ENCODE measurements at regions not wholly inside any gene's neighbourhood (a gene's known extent, or its start where the extent isn't known, plus 50 kb on each side); places are given as distances from the start of the nearest gene placed in this dataset.

- TF ChIP-seq MAFK (IDR thresholded peaks at IDR 0.05; ENCODE audit: partially characterized antibody) (no peak), FOSB (CRISPR knock-in tag; IDR thresholded peaks at IDR 0.05) (no peak), MAX (IDR thresholded peaks at IDR 0.05) (no peak), ZNF302 (CRISPR knock-in tag; IDR thresholded peaks at IDR 0.05) (no peak), ELK1 (IDR thresholded peaks at IDR 0.05; ENCODE audit: low read depth, low read length) (no peak), POLR2AphosphoS2 (conservative IDR thresholded peaks at IDR 0.05; ENCODE audit: low read length) (no peak), RCOR1 (IDR thresholded peaks at IDR 0.05; ENCODE audit: low read depth, low read length) (no peak), CTCF (IDR thresholded peaks at IDR 0.05) (no peak), MAZ (IDR thresholded peaks at IDR 0.05; ENCODE audit: borderline replicate concordance, low read depth, low read length) (no peak), TP53 (CRISPR knock-in tag; IDR thresholded peaks at IDR 0.05) (no peak), GATA3 (IDR thresholded peaks at IDR 0.05; ENCODE audit: borderline replicate concordance) (no peak), JUNB (IDR thresholded peaks at IDR 0.05) (no peak), RNF2 (IDR thresholded peaks at IDR 0.05; ENCODE audit: borderline replicate concordance, low read depth) (no peak), NFE2L2 (conservative IDR thresholded peaks at IDR 0.05; ENCODE audit: low read length) (no peak), RFX5 (IDR thresholded peaks at IDR 0.05) (no peak), E2F6 (IDR thresholded peaks at IDR 0.05; ENCODE audit: borderline replicate concordance, low read depth) (no peak), HEYL (CRISPR knock-in tag; IDR thresholded peaks at IDR 0.05) (no peak), PBX3 (IDR thresholded peaks at IDR 0.05) (no peak), CHD2 (IDR thresholded peaks at IDR 0.05; ENCODE audit: low read length, partially characterized antibody) (no peak), EHF (CRISPR knock-in tag; IDR thresholded peaks at IDR 0.05) (no peak)
- ATAC-seq (no peak), FAIRE-seq (no peak), DNase-seq (ENCODE audit: low read depth in 1 of 2, low spot score in 1 of 2) (no peak)
- Histone ChIP-seq H3K27ac (no peak overlapping the region), H3K4me1 (no peaks in the 10 kb centered on the region), H3K9me3 (peaks cover 3% of the 10 kb centered on the region; the same call in 1 of the 3 replicates), H3K4me3 (no peak overlapping the region), H3K4me2 (no peak overlapping the region)
- ChIA-PET CTCF (interaction anchor here (0.5 kb wide), 1 partner anchor 74 kb away, joined by 3 read pairs; no protein-coding TSS in a partner anchor), POLR2A (no interaction called here)
- 3% methylated on average over 6 of the region's 6 CpGs for WGBS (ENCODE audit: missing lambda C conversion rate)
These were observed 345.5 kb downstream of the RNF144A start for GRCh38 chr2:7262727-7263126.

- Histone ChIP-seq H3K4me3 (no peak overlapping the region), H3K4me1 (no peaks in the 10 kb centered on the region), H3K27ac (no peak overlapping the region), H3K9me3 (peaks cover 3% of the 10 kb centered on the region; the same call in 1 of the 3 replicates), H3K4me2 (no peak overlapping the region)
- POLR2A ChIA-PET: no interaction called here
- DNase-seq (ENCODE audit: low read depth in 1 of 2, low spot score in 1 of 2) (no peak), FAIRE-seq (no peak), ATAC-seq (no peak)
- CTCF ChIA-PET: interaction anchor here (0.6 kb wide), 1 partner anchor 106 kb away, joined by 3 read pairs; no protein-coding TSS in a partner anchor
- TF ChIP-seq TFCP2L1 (CRISPR knock-in tag; IDR thresholded peaks at IDR 0.05): no peak
- 37% methylated on average over 8 of the region's 8 CpGs for WGBS (ENCODE audit: missing lambda C conversion rate)
These were observed 347.6 kb downstream of the RNF144A start for GRCh38 chr2:7264791-7265190.

- no peaks in the 10 kb centered on the region for H3K4me1 ChIP-seq
- WGBS (ENCODE audit: missing lambda C conversion rate): 38% methylated on average over 8 of the region's 8 CpGs
- DNase-seq (ENCODE audit: low read depth in 1 of 2, low spot score in 1 of 2) (no peak), ATAC-seq (no peak), FAIRE-seq (no peak)
- H3K27ac ChIP-seq: no peak overlapping the region
- no peak overlapping the region for H3K4me2 ChIP-seq
- no peak overlapping the region for H3K4me3 ChIP-seq
- POLR2A ChIA-PET: no interaction called here
- CTCF ChIA-PET: no interaction called here
- H3K9me3 ChIP-seq: peaks cover 3% of the 10 kb centered on the region; the same call in 1 of the 3 replicates
- TF ChIP-seq HOXB5 (CRISPR knock-in tag; IDR thresholded peaks at IDR 0.05) (no peak), CEBPB (IDR thresholded peaks at IDR 0.05) (no peak), HDAC2 (IDR thresholded peaks at IDR 0.05) (no peak), TP53 (CRISPR knock-in tag; IDR thresholded peaks at IDR 0.05) (no peak)
These were observed 348.1 kb downstream of the RNF144A start for GRCh38 chr2:7265286-7265685.
